ENCODE measurements at regions not wholly inside any gene's neighbourhood (a gene's known extent, or its start where the extent isn't known, plus 50 kb on each side); places are given as distances from the start of the nearest gene placed in this dataset.

GRCh38 chrX:26373829-26374228, 157.9 kb downstream of the MAGEB5 start:
- TF ChIP-seq CTCF (IDR thresholded peaks at IDR 0.05; ENCODE audit: poor library complexity) = no peak
- TF ChIP-seq EZH2 (IDR thresholded peaks at IDR 0.05; ENCODE audit: borderline replicate concordance) = no peak
